GM18520 (cell line): ENCODE measurements at regions not wholly inside any gene's neighbourhood (a gene's known extent, or its start where the extent isn't known, plus 50 kb on each side); places are given as distances from the start of the nearest gene placed in this dataset.
"Not testable (repeated sequence)": the region's sequence is repeated elsewhere in the genome, so short reads cannot be mapped to it uniquely, and the experiment has no call there.

Experiments
- ATAC-seq: cut with Tn5 transposase; IDR thresholded peaks from one replicate; pipeline ENCODE4 v1.9.1; 2021; ENCODE audit not compliant: unreplicated experiment

DNA sequence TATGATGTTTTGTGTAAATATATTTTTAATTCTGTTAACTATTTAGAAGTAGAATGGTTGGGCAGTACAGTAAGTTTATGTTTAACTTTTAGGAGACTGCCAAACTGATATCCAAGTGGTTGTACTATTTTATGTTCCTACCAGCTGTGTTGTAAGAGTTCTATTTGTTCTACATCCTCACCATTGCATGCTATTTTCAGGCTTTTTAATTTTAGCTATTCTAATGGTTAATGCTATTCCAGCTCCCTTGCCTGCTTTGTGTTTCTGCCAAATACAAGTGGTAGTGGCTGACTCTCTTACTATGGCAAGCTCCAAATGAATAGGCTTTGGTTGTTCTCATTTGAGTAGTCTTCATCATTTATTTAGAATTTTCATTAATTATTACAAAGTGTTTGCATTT lies 476.4 kb downstream of the KIF4B start:
- no peak for ATAC-seq

GRCh38 chr5:155492191-155492590 lies 478.6 kb downstream of the KIF4B start:
- ATAC-seq, result no peak

- ATAC-seq, result no peak
Measured at GRCh38 chr5:155504606-155505005, 491.1 kb downstream of the KIF4B start.

DNA sequence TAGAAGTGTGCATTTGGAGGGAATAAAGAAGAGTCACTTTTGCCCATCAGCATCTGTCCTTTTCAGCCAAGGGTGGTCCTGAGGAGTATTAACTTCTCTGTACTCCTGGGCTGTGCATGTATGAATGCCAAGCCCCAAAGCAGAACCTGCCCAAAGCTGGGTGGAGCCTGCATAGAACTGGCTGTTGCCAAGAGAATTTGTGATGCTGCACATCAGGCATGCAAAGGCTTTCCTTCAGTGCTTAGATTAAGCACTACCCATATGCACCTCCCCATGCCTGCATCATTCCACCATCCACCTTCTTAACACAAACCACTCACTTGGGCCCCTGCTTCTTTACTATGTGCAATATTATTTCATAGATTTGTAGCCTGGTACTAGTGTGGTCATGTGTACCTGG lies 493.8 kb downstream of the KIF4B start:
- no peak for ATAC-seq

DNA sequence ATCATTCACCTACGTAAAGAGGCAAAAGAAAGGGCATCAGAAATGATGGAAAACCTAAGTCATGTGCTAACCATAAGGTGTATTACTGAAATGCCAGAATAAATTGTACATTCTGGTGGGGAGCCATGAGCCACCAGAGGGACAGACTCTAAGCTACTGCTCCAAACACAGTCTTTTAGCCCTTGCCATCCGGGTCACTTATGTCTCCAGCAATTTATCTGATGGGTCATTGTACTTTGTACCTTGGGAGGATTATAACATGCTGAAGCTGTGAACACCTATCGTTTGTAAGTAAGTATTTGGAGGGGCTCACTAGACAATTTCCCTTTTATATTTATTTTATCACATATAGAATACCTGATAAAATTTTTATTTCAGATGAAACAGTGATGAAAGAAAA lies 495.1 kb downstream of the KIF4B start:
- ATAC-seq, result no peak

DNA sequence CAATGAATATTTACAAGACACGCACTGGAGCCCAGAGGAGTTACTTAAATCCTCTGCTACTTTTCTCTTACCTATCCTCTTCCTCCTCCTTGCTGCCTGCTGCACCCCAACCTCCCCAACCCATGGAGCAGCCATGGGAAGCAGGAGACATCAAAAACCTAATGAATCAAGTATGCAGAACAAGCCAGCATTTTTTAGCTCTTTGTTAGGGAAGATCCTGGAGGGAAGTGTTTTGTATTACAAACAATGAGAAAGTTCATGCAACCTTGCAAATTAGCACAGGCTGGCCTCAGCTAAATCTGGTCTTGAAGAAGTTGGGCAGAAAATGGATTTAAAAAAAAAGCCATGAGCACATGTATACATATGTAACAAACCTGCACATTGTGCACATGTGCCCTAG lies 498.8 kb downstream of the KIF4B start:
- ATAC-seq, result no peak

GRCh38 chr5:155514105-155514563 lies 500.6 kb downstream of the KIF4B start:
- no peak for ATAC-seq

DNA sequence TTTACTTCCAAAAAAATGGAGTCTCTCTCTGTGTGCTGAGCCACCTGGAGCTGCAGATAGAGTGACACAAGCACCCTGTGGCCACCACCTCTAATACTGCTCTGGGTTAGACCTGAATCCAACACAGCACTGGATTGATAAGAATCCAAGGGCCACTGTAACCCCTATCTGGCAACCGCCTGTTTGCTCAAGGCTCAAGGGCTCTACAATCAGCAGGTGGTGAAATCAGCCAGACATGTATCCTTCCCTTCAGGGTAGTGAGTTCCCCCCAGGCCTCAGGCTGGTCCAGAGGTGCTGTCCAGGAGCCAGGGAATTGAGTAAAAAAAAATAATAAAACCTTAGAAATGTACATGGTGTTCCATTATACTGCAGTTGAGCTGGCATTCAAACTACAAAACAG lies 509.0 kb downstream of the KIF4B start:
- no peak for ATAC-seq

- no peak for ATAC-seq
Measured at GRCh38 chr5:155529362-155529761, 515.8 kb downstream of the KIF4B start.

DNA sequence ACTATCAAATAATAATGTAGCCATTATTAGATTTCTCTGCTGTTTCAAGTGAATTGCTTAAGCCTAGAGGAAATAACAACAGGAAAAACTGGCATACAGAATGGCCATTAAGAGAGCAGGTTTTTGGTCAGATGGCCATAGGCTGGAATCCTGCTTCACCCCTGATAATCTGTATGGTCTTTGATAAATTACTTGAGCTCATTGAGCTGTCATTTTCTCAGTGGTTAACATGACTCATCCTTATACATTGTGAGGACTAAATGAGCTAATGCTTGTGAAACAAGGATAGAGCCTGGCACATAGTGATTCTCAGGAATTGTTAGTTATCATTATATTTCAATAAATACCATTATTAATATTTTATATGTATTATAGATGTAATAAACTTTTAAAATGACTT lies 516.5 kb downstream of the KIF4B start:
- ATAC-seq, result no peak

DNA sequence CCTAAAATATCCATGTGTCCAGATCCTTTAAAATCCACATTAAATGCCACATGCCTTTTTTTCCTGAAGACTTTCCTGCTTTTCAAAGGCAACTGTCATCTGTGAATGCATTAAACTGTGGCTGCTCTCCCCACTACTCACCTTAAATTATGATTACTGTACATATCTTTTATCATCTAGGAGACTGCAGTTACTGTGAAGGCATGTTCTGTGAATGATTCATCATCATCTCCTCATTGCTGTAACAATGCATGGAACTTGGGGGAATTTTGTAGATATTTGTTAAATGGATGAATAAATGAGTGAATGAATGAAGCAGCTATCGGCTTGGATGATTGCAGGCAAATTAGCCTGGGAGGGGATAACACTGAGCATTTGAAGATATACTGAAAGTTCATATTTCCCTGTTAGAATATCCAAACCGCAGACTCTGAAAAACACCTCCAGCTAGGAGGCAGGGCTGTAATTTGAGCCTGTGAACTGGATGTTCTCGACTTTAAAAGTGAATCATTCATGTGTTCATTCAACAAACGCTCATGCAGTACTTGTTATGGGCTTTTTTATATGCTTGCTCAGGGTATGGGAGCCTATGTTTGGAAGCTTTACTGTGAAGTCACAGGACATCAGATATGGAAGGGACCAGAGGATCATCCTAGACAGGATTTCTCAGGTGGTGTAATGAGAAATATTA lies 519.2 kb downstream of the KIF4B start:
- no peak for ATAC-seq

- no peak for ATAC-seq
Measured at GRCh38 chr5:155540000-155540595, 526.5 kb downstream of the KIF4B start.

GRCh38 chr5:155546075-155546474 lies 532.5 kb downstream of the KIF4B start:
- ATAC-seq, result no peak

DNA sequence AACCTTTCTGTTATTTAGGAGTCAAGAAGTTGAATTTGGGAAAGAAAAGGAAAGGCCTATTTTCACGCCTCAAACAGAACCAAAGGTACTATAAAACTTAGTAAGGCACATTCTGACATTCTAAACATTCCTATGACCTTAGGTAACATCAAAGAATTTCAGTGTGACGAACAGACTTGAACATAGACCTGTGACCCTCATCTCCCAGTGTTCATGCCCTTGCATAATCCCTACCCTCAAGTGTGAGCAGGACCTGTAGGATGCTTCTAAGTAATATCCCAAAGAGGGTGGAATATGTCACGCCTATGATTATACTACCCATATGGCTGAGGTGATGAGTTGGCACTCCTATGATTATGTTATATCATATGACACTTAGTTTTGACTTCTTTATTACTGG lies 540.9 kb downstream of the KIF4B start:
- no peak for ATAC-seq

GRCh38 chr5:155556222-155556621 lies 542.7 kb downstream of the KIF4B start:
- no peak for ATAC-seq

GRCh38 chr5:155556700-155557099 lies 543.1 kb downstream of the KIF4B start:
- ATAC-seq, result no peak

DNA sequence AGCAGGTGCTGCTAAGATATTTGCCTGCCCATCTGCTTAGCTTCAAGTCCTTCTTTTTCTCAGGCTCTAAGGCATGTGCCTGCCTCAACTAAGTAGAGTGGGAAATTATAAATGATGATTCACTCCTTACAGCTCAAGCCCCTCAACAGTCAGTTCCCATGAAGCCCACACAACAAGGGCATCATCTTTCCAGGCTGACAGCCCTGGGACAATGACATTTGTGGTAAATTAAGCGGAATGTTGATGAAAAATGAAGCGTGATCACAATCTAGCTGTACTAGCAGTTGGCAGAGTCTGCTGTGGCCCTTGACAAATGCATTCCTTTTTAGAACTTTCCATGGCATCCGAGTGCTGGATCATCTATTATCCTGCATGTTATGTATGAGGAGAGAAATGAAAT lies 548.6 kb downstream of the KIF4B start:
- ATAC-seq, result no peak

- ATAC-seq, result no peak
Measured at GRCh38 chr5:155564541-155564940, 551.0 kb downstream of the KIF4B start.

GRCh38 chr5:155575861-155576260 lies 562.3 kb downstream of the KIF4B start:
- no peak for ATAC-seq

- not testable (repeated sequence) for ATAC-seq
Measured at GRCh38 chr5:155586808-155587207, 573.3 kb downstream of the KIF4B start.

GRCh38 chr5:155587458-155587857 lies 573.9 kb downstream of the KIF4B start:
- no peak for ATAC-seq

DNA sequence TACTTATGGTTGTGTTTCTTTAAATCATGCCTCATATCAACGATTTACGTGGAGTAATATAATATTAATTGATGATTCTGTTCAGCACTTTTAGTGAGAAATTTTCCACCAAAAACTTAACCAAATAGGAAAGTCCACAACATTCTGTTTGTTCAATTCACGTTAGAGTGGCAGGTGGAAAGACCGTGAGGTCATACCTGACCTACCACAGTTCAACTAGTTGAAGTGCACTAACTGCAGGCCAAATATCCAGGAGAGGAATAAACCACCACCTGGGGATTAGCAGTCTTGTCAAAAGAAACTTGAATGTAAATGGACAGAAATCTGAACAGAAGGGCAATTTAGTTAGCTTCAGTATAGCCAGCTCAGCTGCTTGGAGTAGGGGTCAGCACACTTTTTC lies 577.7 kb downstream of the KIF4B start:
- no peak for ATAC-seq

GRCh38 chr5:155594270-155594669 lies 580.7 kb downstream of the KIF4B start:
- no peak for ATAC-seq
